Activated CD8-positive, alpha-beta T cell treated with anti-CD3 and anti-CD28 coated beads for 36 hours (primary cell): ENCODE measurements at regions not wholly inside any gene's neighbourhood (a gene's known extent, or its start where the extent isn't known, plus 50 kb on each side); places are given as distances from the start of the nearest gene placed in this dataset.

Experiments used
- ATAC-seq: fragments of 200-7000 bp; cut with Tn5 transposase; one replicate; pipeline ENCODE4 v1.10.0; 2021; ENCODE audit warnings: mild to moderate bottlenecking, moderate library complexity
- CTCF ChIA-PET: fragments of 350-600 bp; sonication (Branson Sonifier 250); formaldehyde crosslinking; loops from one replicate; lab custom pipeline; 2021; ENCODE audit warnings: antibody characterized with exemption; lab: Charles Lee
- POLR2A ChIA-PET: fragments of 350-600 bp; sonication (Branson Sonifier 250); formaldehyde crosslinking; loops from one replicate; lab custom pipeline; 2021; ENCODE audit warnings: antibody characterized with exemption; lab: Charles Lee
- DNase-seq: peaks from one replicate; pipeline ENCODE4 v3.0.0-alpha.2; 2020
- H3K27ac Mint-ChIP-seq: one replicate; pipeline ENCODE4 v1.8.0; 2021; ENCODE audit warnings: mild to moderate bottlenecking, mixed read lengths
- H3K27me3 Mint-ChIP-seq: one replicate; pipeline ENCODE4 v1.8.0; 2021; ENCODE audit warnings: mixed read lengths
- H3K36me3 Mint-ChIP-seq: one replicate; pipeline ENCODE4 v1.8.0; 2021; ENCODE audit warnings: low read depth, mixed read lengths
- H3K4me1 Mint-ChIP-seq: one replicate; pipeline ENCODE4 v1.8.0; 2021; ENCODE audit warnings: low read depth, mixed read lengths
- H3K4me3 Mint-ChIP-seq: one replicate; pipeline ENCODE4 v1.8.0; 2021; ENCODE audit warnings: mild to moderate bottlenecking, moderate library complexity, mixed read lengths
- H3K9me3 Mint-ChIP-seq: one replicate; pipeline ENCODE4 v1.8.0; 2021; ENCODE audit warnings: mixed read lengths
- CTCF ChIP-seq: fragments of 200-600 bp; IDR thresholded peaks from one replicate; pipeline ENCODE4 v1.8.0; 2022; ENCODE audit warnings: antibody characterized with exemption, mild to moderate bottlenecking
- intact Hi-C: fragments of 100-400 bp; cut with micrococcal nuclease; formaldehyde crosslinking; loops from one replicate; pipeline ENCODE4 v1.10.0; 2022

- H3K36me3 Mint-ChIP-seq = no peaks in the 10 kb centered on the region
- ChIA-PET CTCF (no interaction called here), POLR2A (no interaction called here)
- H3K9me3 Mint-ChIP-seq = no peaks in the 10 kb centered on the region
- peaks cover 1% of the 10 kb centered on the region for H3K27me3 Mint-ChIP-seq
- DNase-seq (no peak), ATAC-seq (no peak)
- no peaks in the 10 kb centered on the region for H3K4me1 Mint-ChIP-seq
- intact Hi-C loops = no loop called here
- no peak overlapping the region for H3K4me3 Mint-ChIP-seq
- no peak overlapping the region for H3K27ac Mint-ChIP-seq
- TF ChIP-seq CTCF = no peak
Observed at GRCh38 chr17:77565166-77565565, 393.3 kb upstream of the TNRC6C start.

- intact Hi-C loops = no loop called here
- CTCF ChIA-PET = no interaction called here
- Mint-ChIP-seq H3K4me1 (no peaks in the 10 kb centered on the region), H3K4me3 (no peak overlapping the region), H3K27ac (no peak overlapping the region), H3K27me3 (peaks cover 1% of the 10 kb centered on the region), H3K36me3 (no peaks in the 10 kb centered on the region), H3K9me3 (no peaks in the 10 kb centered on the region)
- POLR2A ChIA-PET = no interaction called here
- DNase-seq (no peak), ATAC-seq (no peak)
- TF ChIP-seq CTCF = no peak
Observed at GRCh38 chr17:77566151-77566550, 392.4 kb upstream of the TNRC6C start.

- Mint-ChIP-seq H3K9me3 (no peaks in the 10 kb centered on the region), H3K27me3 (peaks cover 1% of the 10 kb centered on the region), H3K36me3 (no peaks in the 10 kb centered on the region), H3K4me3 (no peak overlapping the region), H3K27ac (no peak overlapping the region), H3K4me1 (peaks cover 3% of the 10 kb centered on the region)
- no peak for DNase-seq
- intact Hi-C loops = no loop called here
- ChIA-PET CTCF (no interaction called here), POLR2A (no interaction called here)
- TF ChIP-seq CTCF = no peak
- no peak for ATAC-seq
Observed at GRCh38 chr17:77566566-77567138, 391.9 kb upstream of the TNRC6C start.

GRCh38 chr17:77568540-77568939, 390.0 kb upstream of the TNRC6C start:
- Mint-ChIP-seq H3K9me3 (no peaks in the 10 kb centered on the region), H3K27me3 (peaks cover 6% of the 10 kb centered on the region), H3K4me3 (no peak overlapping the region), H3K36me3 (no peaks in the 10 kb centered on the region), H3K27ac (no peak overlapping the region), H3K4me1 (peaks cover 7% of the 10 kb centered on the region)
- POLR2A ChIA-PET = no interaction called here
- intact Hi-C loops = no loop called here
- DNase-seq = no peak
- ATAC-seq = no peak
- CTCF ChIA-PET = no interaction called here
- no peak for TF ChIP-seq CTCF

GRCh38 chr17:77569846-77570564, 388.5 kb upstream of the TNRC6C start:
- Mint-ChIP-seq H3K27me3 (peaks cover 6% of the 10 kb centered on the region), H3K27ac (no peak overlapping the region), H3K4me1 (peaks cover 7% of the 10 kb centered on the region), H3K4me3 (no peak overlapping the region), H3K9me3 (no peaks in the 10 kb centered on the region), H3K36me3 (no peaks in the 10 kb centered on the region)
- no peak for TF ChIP-seq CTCF
- DNase-seq (no peak), ATAC-seq (no peak)
- intact Hi-C loops = no loop called here
- CTCF ChIA-PET = no interaction called here
- POLR2A ChIA-PET = no interaction called here
